Common myeloid progenitor, CD34-positive (primary cell): ENCODE measurements at regions not wholly inside any gene's neighbourhood (a gene's known extent, or its start where the extent isn't known, plus 50 kb on each side); places are given as distances from the start of the nearest gene placed in this dataset.
A peak's percentile ranks its signal among the peaks of the same experiment; 100 is the strongest.
"Not testable (repeated sequence)": the region's sequence is repeated elsewhere in the genome, so short reads cannot be mapped to it uniquely, and the experiment has no call there.

Source experiments
- CTCF ChIA-PET: fragments of 350-600 bp; sonication (Branson Sonifier 250); formaldehyde crosslinking; loops from one replicate; lab custom pipeline; 2021; ENCODE audit warnings: antibody characterized with exemption; lab: Charles Lee
- POLR2A ChIA-PET: fragments of 350-600 bp; sonication (Branson Sonifier 250); formaldehyde crosslinking; loops from one replicate; lab custom pipeline; 2021; ENCODE audit warnings: antibody characterized with exemption; lab: Charles Lee
- DNase-seq, 3 donors: peaks; one replicate each; pipeline versions ENCODE4 v3.0.0 to v3.0.0-alpha.2; 2013
- H3K27ac ChIP-seq, 2 experiments: 1 replicate in 1 of 2; 2 replicates in 1 of 2; pipeline ENCODE4 v1.7.0; 2013; ENCODE audit warnings: inconsistent platforms in 2 of 2, low read length in 2 of 2, mild to moderate bottlenecking in 2 of 2, low read depth in 1 of 2, moderate library complexity in 1 of 2; ENCODE audit not compliant: severe bottlenecking in 2 of 2, insufficient read depth in 1 of 2, poor library complexity in 1 of 2
- H3K27me3 ChIP-seq, 5 experiments: replicated peaks in 2 of 5; 1 replicate in 3 of 5; 2 replicates in 2 of 5; pipeline versions ENCODE4 v1.6.1 to v1.7.0; 2013; ENCODE audit warnings: low read length in 4 of 5, mild to moderate bottlenecking in 2 of 5, moderate library complexity in 2 of 5, inconsistent platforms in 1 of 5; ENCODE audit not compliant: insufficient read depth in 5 of 5, control insufficient read depth in 4 of 5
- H3K36me3 ChIP-seq, 4 experiments: 1 replicate in 2 of 4; 2 replicates in 2 of 4; pipeline versions ENCODE4 v1.6.1 to v1.7.0; 2013; ENCODE audit warnings: low read length in 3 of 4, control low read depth in 1 of 4, mild to moderate bottlenecking in 1 of 4; ENCODE audit not compliant: control insufficient read depth in 4 of 4, insufficient read depth in 4 of 4
- H3K4me1 ChIP-seq, 4 experiments: 1 replicate in 3 of 4; 2 replicates in 1 of 4; pipeline versions ENCODE4 v1.6.1 to v1.7.1; 2013; ENCODE audit warnings: low read length in 3 of 4, mild to moderate bottlenecking in 3 of 4, control low read depth in 1 of 4, inconsistent platforms in 1 of 4, moderate library complexity in 1 of 4; ENCODE audit not compliant: control insufficient read depth in 4 of 4, insufficient read depth in 4 of 4; ENCODE audit errors: control extremely low read depth in 1 of 4
- H3K4me3 ChIP-seq, 7 experiments: 1 replicate in 4 of 7; 2 replicates in 3 of 7; pipeline versions ENCODE4 v1.5.1 to v1.7.0; 2013; ENCODE audit warnings: mild to moderate bottlenecking in 7 of 7, low read length in 6 of 7, moderate library complexity in 6 of 7, inconsistent platforms in 2 of 7, low read depth in 2 of 7, control low read depth in 1 of 7; ENCODE audit not compliant: insufficient read depth in 4 of 7, control insufficient read depth in 1 of 7; ENCODE audit errors: extremely low read depth in 1 of 7
- H3K9me3 ChIP-seq, 5 experiments: 1 replicate in 4 of 5; 2 replicates in 1 of 5; pipeline versions ENCODE4 v1.6.1 to v1.7.1; 2013; ENCODE audit warnings: low read length in 4 of 5, mild to moderate bottlenecking in 2 of 5, inconsistent platforms in 1 of 5, low read depth in 1 of 5, moderate library complexity in 1 of 5; ENCODE audit not compliant: control insufficient read depth in 4 of 5, insufficient read depth in 2 of 5; ENCODE audit errors: control extremely low read depth in 1 of 5
- WGBS: methylation state at CpG from one replicate; pipeline ENCODE4 v1.1.5; 2013; ENCODE audit not compliant: insufficient coverage; 5-methylcytosine and 5-hydroxymethylcytosine counted together

GRCh38 chr6:165766457-165766856, 103.4 kb upstream of the PDE10A start:
- 15% methylated on average over 4 of the region's 4 CpGs for WGBS
- POLR2A ChIA-PET, result no interaction called here

DNA sequence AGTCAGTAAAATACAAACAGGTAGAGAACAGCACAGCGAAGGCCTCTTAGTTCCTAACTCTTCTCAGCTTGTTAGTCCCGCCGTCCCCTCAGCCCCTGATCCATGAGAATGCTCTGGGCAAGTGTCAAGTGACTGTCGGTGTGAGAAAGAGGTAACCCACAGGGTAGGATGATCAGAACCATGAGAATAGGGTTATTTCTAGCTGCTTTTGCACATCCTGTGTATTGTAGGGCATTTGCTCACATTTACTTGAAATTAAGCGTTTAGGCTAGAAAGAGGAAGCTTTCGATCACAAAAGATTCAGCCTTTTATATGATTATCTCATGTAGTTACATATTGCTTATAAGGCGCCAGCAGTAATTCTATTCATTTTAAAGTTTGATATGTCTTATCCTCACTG, 103.0 kb upstream of the PDE10A start:
- Histone ChIP-seq H3K36me3 (no peaks in the 10 kb centered on the region), H3K27ac (no peak overlapping the region), H3K4me3 (no peak overlapping the region), H3K9me3 (peaks cover 0 to 7% (median 6%) of the 10 kb centered on the region in 5 experiments), H3K27me3 (peaks cover 0 to 24% (median 6%) of the 10 kb centered on the region in 5 experiments), H3K4me1 (peaks cover 0 to 2% (median 0%) of the 10 kb centered on the region in 4 experiments)
- POLR2A ChIA-PET, result no interaction called here
- DNase-seq, result no peak
- CTCF ChIA-PET, result no interaction called here
- WGBS, result 87% methylated on average over 4 of the region's 7 CpGs

More at GRCh38 chr6:165766457-165766856, 103.4 kb upstream of the PDE10A start:
- peak in 1 of 3 donors; percentile 10 for DNase-seq
- H3K4me1 ChIP-seq, result peaks cover 0 to 2% (median 0%) of the 10 kb centered on the region in 4 experiments
- H3K27ac ChIP-seq, result no peak overlapping the region
- peaks cover 0 to 24% (median 6%) of the 10 kb centered on the region in 5 experiments for H3K27me3 ChIP-seq
- no peaks in the 10 kb centered on the region for H3K36me3 ChIP-seq
- CTCF ChIA-PET, result no interaction called here
- H3K4me3 ChIP-seq, result no peak overlapping the region
- peaks cover 0 to 7% (median 6%) of the 10 kb centered on the region in 5 experiments for H3K9me3 ChIP-seq

DNA sequence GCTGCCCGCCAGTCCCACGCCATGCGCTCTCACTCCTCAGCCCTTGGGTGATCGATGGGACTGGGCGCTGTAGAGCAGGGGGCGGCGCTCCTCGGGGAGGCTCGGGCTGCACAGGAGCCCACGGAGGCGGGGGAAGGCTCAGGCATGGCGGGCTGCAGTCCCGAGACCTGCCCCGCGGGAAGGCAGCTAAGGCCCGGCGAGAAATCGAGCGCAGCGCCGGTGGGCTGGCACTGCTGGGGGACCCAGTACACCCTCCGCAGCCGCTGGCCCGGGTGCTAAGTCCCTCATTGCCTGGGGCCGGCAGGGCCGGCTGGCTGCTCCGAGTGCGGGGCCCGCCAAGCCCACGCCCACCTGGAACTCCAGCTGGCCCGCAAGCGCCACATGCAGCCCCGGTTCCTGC, 102.2 kb upstream of the PDE10A start:
- H3K4me3 ChIP-seq, H3K9me3 ChIP-seq, POLR2A ChIA-PET, DNase-seq, H3K27ac ChIP-seq, H3K36me3 ChIP-seq, H3K4me1 ChIP-seq: not testable (repeated sequence)
- CTCF ChIA-PET, result interaction anchor here (1.8 kb wide), 1 partner anchor 10 kb away, joined by 5 read pairs; no protein-coding TSS in a partner anchor
- 92% methylated on average over 9 of the region's 33 CpGs for WGBS
- H3K27me3 ChIP-seq, result peaks cover 0 to 19% (median 6%) of the 10 kb centered on the region in 5 experiments

DNA sequence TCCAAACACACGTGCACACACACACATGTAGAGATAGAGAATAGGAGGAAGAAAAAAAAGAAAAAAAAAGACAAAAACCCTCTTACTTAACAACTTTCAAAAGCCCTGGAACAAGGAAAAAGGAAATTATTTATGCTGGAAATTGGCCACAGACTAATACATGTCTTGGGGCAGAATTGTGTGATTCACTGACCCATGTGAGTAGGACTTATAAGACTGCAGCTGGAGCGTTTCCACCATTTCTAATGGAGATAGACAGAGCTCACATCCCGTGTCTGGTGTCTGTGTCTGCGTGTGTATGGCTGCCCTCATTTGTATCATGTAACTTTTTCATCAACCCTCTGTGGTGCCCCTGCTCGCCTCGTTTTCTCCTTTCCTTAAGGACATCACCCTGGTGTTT, 99.8 kb upstream of the PDE10A start:
- no peak overlapping the region for H3K27ac ChIP-seq
- peaks cover 0 to 7% (median 6%) of the 10 kb centered on the region in 5 experiments for H3K9me3 ChIP-seq
- WGBS, result 95% methylated on average over 3 of the region's 6 CpGs
- ChIA-PET CTCF (no interaction called here), POLR2A (no interaction called here)
- no peak overlapping the region for H3K4me3 ChIP-seq
- no peak for DNase-seq
- H3K4me1 ChIP-seq, result peaks cover 0 to 2% (median 0%) of the 10 kb centered on the region in 4 experiments
- peaks cover 0 to 10% (median 6%) of the 10 kb centered on the region in 5 experiments for H3K27me3 ChIP-seq
- no peaks in the 10 kb centered on the region for H3K36me3 ChIP-seq

GRCh38 chr6:165762125-165762524, 99.1 kb upstream of the PDE10A start:
- H3K4me1 ChIP-seq, result no peaks in the 10 kb centered on the region
- no peak for DNase-seq
- no peak overlapping the region for H3K27ac ChIP-seq
- no peak overlapping the region for H3K4me3 ChIP-seq
- peaks cover 0 to 7% (median 6%) of the 10 kb centered on the region in 5 experiments for H3K9me3 ChIP-seq
- POLR2A ChIA-PET, result no interaction called here
- peaks cover 0 to 8% (median 4%) of the 10 kb centered on the region in 5 experiments for H3K27me3 ChIP-seq
- CTCF ChIA-PET, result no interaction called here
- no peaks in the 10 kb centered on the region for H3K36me3 ChIP-seq
- WGBS, result 100% methylated on average over 1 of the region's 2 CpGs

- 96% methylated on average over 8 of the region's 8 CpGs for WGBS
- ChIA-PET CTCF (no interaction called here), POLR2A (no interaction called here)
- H3K4me1 ChIP-seq, result no peaks in the 10 kb centered on the region
- H3K4me3 ChIP-seq, result no peak overlapping the region
- H3K36me3 ChIP-seq, result no peaks in the 10 kb centered on the region
- no peak for DNase-seq
- H3K27me3 ChIP-seq, result peaks cover 0 to 2% (median 0%) of the 10 kb centered on the region in 5 experiments
- H3K27ac ChIP-seq, result no peak overlapping the region
- H3K9me3 ChIP-seq, result peaks cover 0 to 7% (median 6%) of the 10 kb centered on the region in 5 experiments
Measured at GRCh38 chr6:165760803-165761185, 97.8 kb upstream of the PDE10A start.

- peaks cover 0 to 3% (median 0%) of the 10 kb centered on the region in 5 experiments for H3K27me3 ChIP-seq
- no peaks in the 10 kb centered on the region for H3K36me3 ChIP-seq
- H3K4me3 ChIP-seq, result no peak overlapping the region
- CTCF ChIA-PET, result no interaction called here
- H3K9me3 ChIP-seq, result peaks cover 0 to 7% (median 6%) of the 10 kb centered on the region in 5 experiments
- H3K27ac ChIP-seq, result no peak overlapping the region
- H3K4me1 ChIP-seq, result no peaks in the 10 kb centered on the region
- DNase-seq, result no peak
- 91% methylated on average over 6 of the region's 7 CpGs for WGBS
- POLR2A ChIA-PET, result no interaction called here
Measured at GRCh38 chr6:165760126-165760802, 97.2 kb upstream of the PDE10A start.
